GM12864 (cell line): ENCODE measurements at regions not wholly inside any gene's neighbourhood (a gene's known extent, or its start where the extent isn't known, plus 50 kb on each side); places are given as distances from the start of the nearest gene placed in this dataset.

Experiments
- DNase-seq: peaks from one replicate; pipeline ENCODE4 v3.0.0-alpha.2; 2011; ENCODE audit warnings: low read depth
- H3K4me3 ChIP-seq: 2 replicates; pipeline ENCODE4 v1.5.1; 2011; ENCODE audit warnings: mild to moderate bottlenecking, low read depth, low read length, control low read depth
- CTCF ChIP-seq: IDR thresholded peaks from 2 replicates; pipeline ENCODE4 v1.5.1; 2011; ENCODE audit warnings: low read depth, mild to moderate bottlenecking, moderate library complexity, low read length, control low read depth, inconsistent platforms; ENCODE audit errors: missing control alignments

GRCh38 chr13:44030615-44031014, 150.9 kb downstream of the LACC1 start:
- no peak for DNase-seq
- H3K4me3 ChIP-seq: no peak overlapping the region
- TF ChIP-seq CTCF: no peak

DNA sequence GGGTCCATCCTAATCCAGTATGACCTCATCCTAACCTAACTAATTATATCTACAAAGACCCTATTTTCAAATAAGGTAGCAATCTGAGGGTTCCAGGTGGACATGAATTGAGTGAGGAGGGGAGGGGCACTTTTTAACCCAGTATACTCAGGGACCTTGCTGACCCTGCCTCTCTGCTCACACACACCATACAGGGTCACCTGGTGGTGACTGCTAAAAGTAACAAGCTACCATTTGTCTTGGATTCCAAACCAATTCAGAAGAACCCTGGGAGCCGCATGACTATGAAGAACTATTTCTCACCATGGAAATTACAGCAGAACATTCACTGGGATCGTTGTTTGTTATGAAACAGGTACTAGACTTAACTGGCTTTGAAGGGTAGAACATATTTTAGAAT, 151.9 kb downstream of the LACC1 start:
- no peak overlapping the region for H3K4me3 ChIP-seq
- peak; percentile 2 for TF ChIP-seq CTCF
- no peak for DNase-seq

DNA sequence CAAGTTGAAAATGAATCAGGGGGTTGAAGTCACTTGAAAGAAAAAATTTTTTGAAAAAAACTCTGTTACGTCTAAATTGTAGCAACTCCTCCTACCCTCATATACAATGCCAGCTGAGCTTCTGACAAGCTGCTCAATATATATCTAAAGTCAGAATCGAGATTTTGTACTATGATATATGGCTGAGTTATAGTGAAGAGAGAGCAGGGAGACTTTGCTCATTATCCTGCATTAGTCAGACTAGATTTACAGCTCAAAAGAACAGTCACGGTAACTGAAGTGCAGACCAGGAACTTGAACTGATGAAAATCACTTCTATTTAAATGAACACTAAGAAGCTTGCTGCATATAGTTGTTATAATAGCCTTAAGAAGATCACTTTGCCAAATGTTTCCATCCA, 153.1 kb downstream of the LACC1 start:
- no peak for TF ChIP-seq CTCF
- no peak for DNase-seq
- H3K4me3 ChIP-seq: no peak overlapping the region

DNA sequence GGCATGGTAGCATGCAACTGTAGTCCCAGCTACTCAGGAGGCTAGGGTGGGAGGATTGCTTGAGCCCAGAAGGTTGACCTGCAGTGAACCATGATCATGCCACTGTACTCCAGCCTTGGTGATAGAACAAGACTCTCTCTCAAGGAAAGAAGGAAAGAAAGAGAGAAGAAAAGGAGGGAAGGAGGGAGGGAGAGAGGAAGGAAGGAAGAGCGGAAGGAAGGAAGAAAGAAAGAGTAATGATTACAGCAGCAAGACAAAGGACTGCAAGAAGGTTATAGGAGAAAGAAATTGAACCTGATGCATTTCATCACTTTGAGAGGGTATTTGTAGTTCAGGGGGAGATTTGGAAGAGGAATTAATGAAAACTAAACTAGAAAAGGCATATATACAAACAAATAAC, 155.7 kb downstream of the LACC1 start:
- DNase-seq: no peak
- no peak for TF ChIP-seq CTCF
- H3K4me3 ChIP-seq: no peak overlapping the region

GRCh38 chr13:44040070-44040817, 160.5 kb downstream of the LACC1 start:
- no peak for DNase-seq
- H3K4me3 ChIP-seq: no peak overlapping the region
- TF ChIP-seq CTCF: no peak

- DNase-seq: no peak
- no peak overlapping the region for H3K4me3 ChIP-seq
- no peak for TF ChIP-seq CTCF
Measured at GRCh38 chr13:44040818-44041100, 161.1 kb downstream of the LACC1 start.

DNA sequence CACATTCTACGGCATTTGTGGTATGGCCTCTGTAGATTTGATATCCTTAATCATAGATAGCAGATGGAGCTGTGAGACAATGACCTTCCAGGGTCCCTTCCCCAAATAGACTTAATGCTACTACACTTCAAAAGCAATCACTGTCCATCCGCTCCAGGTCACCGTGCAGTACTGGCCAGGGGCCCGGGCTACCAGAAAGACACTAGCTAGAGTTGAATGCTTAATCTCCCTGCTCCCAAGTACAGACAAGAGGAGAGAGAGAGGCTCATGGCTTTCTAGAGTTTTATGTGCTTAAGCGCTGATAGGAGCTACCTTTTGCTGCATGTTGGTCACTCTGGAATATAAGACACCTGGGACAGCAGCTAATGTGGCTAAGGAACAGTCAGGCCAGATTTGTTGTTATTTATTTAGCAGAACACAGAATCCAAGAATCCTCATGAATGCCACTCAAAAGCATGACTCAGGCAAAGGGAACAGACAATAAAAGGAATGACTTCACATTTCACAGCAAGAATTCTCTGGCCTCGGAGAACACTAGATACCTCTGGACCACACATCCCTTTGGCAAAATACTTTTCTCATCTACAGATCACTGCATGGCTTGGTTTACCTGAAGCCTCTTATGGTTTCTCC, 165.0 kb downstream of the LACC1 start:
- DNase-seq: no peak
- no peak for TF ChIP-seq CTCF
- no peak overlapping the region for H3K4me3 ChIP-seq
